ENCODE measurements at regions not wholly inside any gene's neighbourhood (a gene's known extent, or its start where the extent isn't known, plus 50 kb on each side); places are given as distances from the start of the nearest gene placed in this dataset.
"Not testable (repeated sequence)": the region's sequence is repeated elsewhere in the genome, so short reads cannot be mapped to it uniquely, and the experiment has no call there.

- not testable (repeated sequence) for TF ChIP-seq CTCF, POLR2A (IDR thresholded peaks at IDR 0.05)
Observed at GRCh38 chr11:134982432-134982831, 570.4 kb upstream of the B3GAT1 start.

Measured in thyroid gland (tissue), 4 donors.